ENCODE measurements at regions not wholly inside any gene's neighbourhood (a gene's known extent, or its start where the extent isn't known, plus 50 kb on each side); places are given as distances from the start of the nearest gene placed in this dataset.

DNA sequence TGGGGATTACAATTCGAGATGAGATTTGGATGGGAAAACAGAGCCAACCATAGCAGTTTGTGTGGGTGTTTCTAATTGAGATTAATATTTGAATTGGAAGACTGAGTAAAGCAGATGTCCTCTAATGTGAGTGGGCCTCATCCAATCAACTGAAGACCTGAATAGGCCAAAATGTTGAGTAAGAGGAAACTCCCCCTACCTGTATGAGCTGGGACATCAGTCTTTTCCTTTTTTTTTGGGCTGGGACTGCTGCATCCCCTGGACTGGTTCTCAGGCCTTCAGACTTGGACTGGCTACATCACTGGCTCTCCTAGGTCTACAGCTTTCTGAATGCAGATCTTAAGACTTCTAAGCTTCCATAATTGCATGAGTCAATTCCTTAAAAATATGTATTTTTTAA is 144.1 kb downstream of the CD47 start:
- in situ Hi-C loops (cut with MboI; ENCODE audit: low pct_ligation_motif_present in 1 of 4, low pct_unique_long_range_greater_than_20kb in 1 of 4, low sequenced_read_pairs in 3 of 4) = loop anchor here in 1 of 4 donors (25.0 kb wide), 2 partner anchors 141 to 266 kb away; partner anchors contain the start of genes CD47 and IFT57

GRCh38 chr3:107945417-107946094 is 145.3 kb downstream of the CD47 start:
- Histone ChIP-seq H3K27ac (no peak overlapping the region), H3K9me3 (no peaks in the 10 kb centered on the region), H3K27me3 (no peaks in the 10 kb centered on the region), H3K36me3 (no peaks in the 10 kb centered on the region), H3K4me1 (no peaks in the 10 kb centered on the region), H3K4me3 (no peak overlapping the region)
- in situ Hi-C loops (cut with MboI; ENCODE audit: low pct_ligation_motif_present in 1 of 4, low pct_unique_long_range_greater_than_20kb in 1 of 4, low sequenced_read_pairs in 3 of 4) (loop anchor here in 1 of 4 donors (25.0 kb wide), 2 partner anchors 142 to 267 kb away; partner anchors contain the start of genes CD47 and IFT57), intact Hi-C loops (cut with DNase I; ENCODE audit: low total_unique reads) (no loop called here)
- DNase-seq = no peak
- TF ChIP-seq POLR2AphosphoS5 (IDR thresholded peaks at IDR 0.05) = no peak
- no peak for TF ChIP-seq EP300 (IDR thresholded peaks at IDR 0.05; ENCODE audit: low read depth)
- TF ChIP-seq POLR2A (IDR thresholded peaks at IDR 0.05) = no peak
- TF ChIP-seq, protein P1, sequence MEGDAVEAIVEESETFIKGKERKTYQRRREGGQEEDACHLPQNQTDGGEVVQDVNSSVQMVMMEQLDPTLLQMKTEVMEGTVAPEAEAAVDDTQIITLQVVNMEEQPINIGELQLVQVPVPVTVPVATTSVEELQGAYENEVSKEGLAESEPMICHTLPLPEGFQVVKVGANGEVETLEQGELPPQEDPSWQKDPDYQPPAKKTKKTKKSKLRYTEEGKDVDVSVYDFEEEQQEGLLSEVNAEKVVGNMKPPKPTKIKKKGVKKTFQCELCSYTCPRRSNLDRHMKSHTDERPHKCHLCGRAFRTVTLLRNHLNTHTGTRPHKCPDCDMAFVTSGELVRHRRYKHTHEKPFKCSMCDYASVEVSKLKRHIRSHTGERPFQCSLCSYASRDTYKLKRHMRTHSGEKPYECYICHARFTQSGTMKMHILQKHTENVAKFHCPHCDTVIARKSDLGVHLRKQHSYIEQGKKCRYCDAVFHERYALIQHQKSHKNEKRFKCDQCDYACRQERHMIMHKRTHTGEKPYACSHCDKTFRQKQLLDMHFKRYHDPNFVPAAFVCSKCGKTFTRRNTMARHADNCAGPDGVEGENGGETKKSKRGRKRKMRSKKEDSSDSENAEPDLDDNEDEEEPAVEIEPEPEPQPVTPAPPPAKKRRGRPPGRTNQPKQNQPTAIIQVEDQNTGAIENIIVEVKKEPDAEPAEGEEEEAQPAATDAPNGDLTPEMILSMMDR (IDR thresholded peaks at IDR 0.05) = no peak
- 97% methylated on average over 1 of the region's 1 CpG; no CpG with 5 or more reads in 1 of the 2 donors for WGBS, 2 donors (ENCODE audit: low coverage in 1 of 2)

More for the DNA sequence above, 144.1 kb downstream of the CD47 start:
- no peaks in the 10 kb centered on the region for H3K36me3 ChIP-seq
- H3K4me3 ChIP-seq = no peak overlapping the region
- intact Hi-C loops (cut with DNase I; ENCODE audit: low total_unique reads) = no loop called here
- TF ChIP-seq, protein P1 (IDR thresholded peaks at IDR 0.05) = no peak
- TF ChIP-seq POLR2AphosphoS5 (IDR thresholded peaks at IDR 0.05) (no peak), POLR2A (IDR thresholded peaks at IDR 0.05) (no peak), EP300 (IDR thresholded peaks at IDR 0.05; ENCODE audit: low read depth) (no peak)
- DNase-seq = no peak
- H3K27ac ChIP-seq = no peak overlapping the region
- no peaks in the 10 kb centered on the region for H3K4me1 ChIP-seq
- no peaks in the 10 kb centered on the region for H3K9me3 ChIP-seq
- WGBS, 2 donors (ENCODE audit: low coverage in 1 of 2) = 88% methylated on average over 1 of the region's 1 CpG; no CpG with 5 or more reads in 1 of the 2 donors
- no peaks in the 10 kb centered on the region for H3K27me3 ChIP-seq

DNA sequence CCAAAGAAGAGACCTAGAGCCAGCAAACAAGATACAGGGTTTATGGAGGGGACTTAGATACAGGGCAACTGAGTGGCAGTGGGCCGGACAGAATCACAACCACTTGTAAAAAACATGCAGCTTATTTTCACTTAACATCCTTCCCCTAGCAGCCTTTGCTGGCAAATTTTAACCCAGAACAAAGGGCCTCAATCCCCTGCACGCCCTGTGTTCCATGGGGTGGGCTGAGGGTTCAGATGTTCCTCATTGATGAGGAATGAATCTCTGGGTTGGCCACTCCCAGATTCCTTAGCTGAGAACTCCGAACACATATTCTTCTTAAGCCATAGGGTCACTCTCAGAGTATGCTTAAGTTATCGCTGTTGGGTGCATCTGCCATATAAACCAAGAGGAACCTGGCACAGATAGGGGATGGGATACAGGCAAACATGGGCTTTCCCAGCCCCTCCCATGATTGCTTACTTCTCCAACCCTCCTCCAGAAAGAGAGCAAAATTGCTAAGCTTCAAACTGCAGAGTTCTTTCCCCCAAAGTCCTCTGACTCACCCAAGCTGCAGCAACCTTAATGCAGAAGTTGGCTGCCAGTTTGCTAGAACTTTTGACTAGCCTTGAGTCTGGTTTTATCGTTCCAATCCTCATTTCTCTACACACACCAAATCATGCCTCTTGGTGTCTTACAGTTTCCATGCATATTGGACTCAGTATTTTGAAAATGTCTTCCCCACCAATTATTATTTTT is 146.9 kb downstream of the CD47 start:
- intact Hi-C loops (cut with DNase I; ENCODE audit: low total_unique reads) = no loop called here
- Histone ChIP-seq H3K27ac (no peak overlapping the region), H3K4me3 (no peak overlapping the region), H3K36me3 (no peaks in the 10 kb centered on the region), H3K9me3 (no peaks in the 10 kb centered on the region), H3K27me3 (no peaks in the 10 kb centered on the region), H3K4me1 (no peaks in the 10 kb centered on the region)
- TF ChIP-seq POLR2A (IDR thresholded peaks at IDR 0.05) (no peak), POLR2AphosphoS5 (IDR thresholded peaks at IDR 0.05) (no peak), EP300 (IDR thresholded peaks at IDR 0.05; ENCODE audit: low read depth) (no peak)
- TF ChIP-seq, protein P1 (IDR thresholded peaks at IDR 0.05) = no peak
- in situ Hi-C loops (cut with MboI; ENCODE audit: low pct_ligation_motif_present in 1 of 4, low pct_unique_long_range_greater_than_20kb in 1 of 4, low sequenced_read_pairs in 3 of 4) = loop anchor here in 1 of 4 donors (25.0 kb wide), 2 partner anchors 143 to 268 kb away; partner anchors contain the start of genes CD47 and IFT57
- DNase-seq = no peak
- 85 to 100% methylated on average over 1 to 5 of the region's 5 CpGs for WGBS, 2 donors (ENCODE audit: low coverage in 1 of 2)

All from transverse colon (tissue), 4 donors.